ENCODE measurements at regions not wholly inside any gene's neighbourhood (a gene's known extent, or its start where the extent isn't known, plus 50 kb on each side); places are given as distances from the start of the nearest gene placed in this dataset.

- DNase-seq = no peak
- Histone ChIP-seq H3K4me1 (replicated peaks in 1 of 2) (no peaks in the 10 kb centered on the region), H3K36me3 (replicated peaks in 1 of 2) (no peaks in the 10 kb centered on the region), H3K27me3 (no peaks in the 10 kb centered on the region), H3K27ac (no peak overlapping the region), H3K4me3 (no peak overlapping the region), H3K9me3 (replicated peaks in 1 of 3) (no peaks in the 10 kb centered on the region)
- intact Hi-C loops (cut with DNase I) = no loop called here
- WGBS, 4 donors = 30 to 39% (median 33%) methylated on average over 12 of the region's 12 CpGs
- TF ChIP-seq CTCF (IDR thresholded peaks at IDR 0.05) = no peak
- no peak for TF ChIP-seq POLR2A (IDR thresholded peaks at IDR 0.05)
Measured at GRCh38 chr1:37234941-37235418, 200.7 kb upstream of the GRIK3 start.

GRCh38 chr1:37237948-37238347 lies 203.6 kb upstream of the GRIK3 start:
- no peaks in the 10 kb centered on the region for H3K27me3 ChIP-seq
- no peaks in the 10 kb centered on the region for H3K36me3 ChIP-seq (replicated peaks in 1 of 2)
- no peak for DNase-seq
- WGBS, 4 donors = 39 to 48% (median 44%) methylated on average over 2 of the region's 2 CpGs
- TF ChIP-seq CTCF (IDR thresholded peaks at IDR 0.05) = no peak
- H3K4me1 ChIP-seq (replicated peaks in 1 of 2) = no peaks in the 10 kb centered on the region
- intact Hi-C loops (cut with DNase I) = no loop called here
- no peak overlapping the region for H3K4me3 ChIP-seq
- no peaks in the 10 kb centered on the region for H3K9me3 ChIP-seq (replicated peaks in 1 of 3)
- no peak overlapping the region for H3K27ac ChIP-seq

GRCh38 chr1:37238364-37239224 lies 204.3 kb upstream of the GRIK3 start:
- 51 to 63% (median 51%) methylated on average over 8 to 11 of the region's 11 CpGs for WGBS, 4 donors

More at GRCh38 chr1:37238364-37239224, 204.3 kb upstream of the GRIK3 start:
- Histone ChIP-seq H3K27ac (no peak overlapping the region), H3K27me3 (no peaks in the 10 kb centered on the region), H3K9me3 (replicated peaks in 1 of 3) (no peaks in the 10 kb centered on the region), H3K36me3 (replicated peaks in 1 of 2) (no peaks in the 10 kb centered on the region), H3K4me1 (replicated peaks in 1 of 2) (no peaks in the 10 kb centered on the region), H3K4me3 (no peak overlapping the region)
- no peak for DNase-seq
- intact Hi-C loops (cut with DNase I) = no loop called here
- no peak for TF ChIP-seq CTCF (IDR thresholded peaks at IDR 0.05)
- TF ChIP-seq POLR2A (IDR thresholded peaks at IDR 0.05) = no peak
